NT2/D1 (cell line): ENCODE measurements at regions not wholly inside any gene's neighbourhood (a gene's known extent, or its start where the extent isn't known, plus 50 kb on each side); places are given as distances from the start of the nearest gene placed in this dataset.

Experiments used
- DNase-seq: peaks from one replicate; pipeline ENCODE4 v3.0.0-alpha.2; 2011; ENCODE audit warnings: low read depth, low spot score
- H3K27me3 ChIP-seq: 2 replicates; pipeline ENCODE4 v1.6.0; 2011; ENCODE audit warnings: mild to moderate bottlenecking; ENCODE audit not compliant: insufficient read length, insufficient read depth
- H3K36me3 ChIP-seq: 2 replicates; pipeline ENCODE4 v1.6.1; 2011; ENCODE audit warnings: mild to moderate bottlenecking, low read length, mixed read lengths; ENCODE audit not compliant: insufficient read depth, insufficient read length
- H3K4me1 ChIP-seq: 2 replicates; pipeline ENCODE4 v1.5.1; 2011; ENCODE audit not compliant: insufficient read depth, insufficient read length
- H3K4me3 ChIP-seq: 2 replicates; pipeline ENCODE4 v1.5.1; 2011; ENCODE audit warnings: low read depth; ENCODE audit not compliant: insufficient read length
- H3K9ac ChIP-seq: 2 replicates; pipeline ENCODE4 v1.6.0; 2011; ENCODE audit warnings: low read depth; ENCODE audit not compliant: insufficient read length
- H3K9me3 ChIP-seq: 2 replicates; pipeline ENCODE4 v1.5.1; 2011; ENCODE audit warnings: mild to moderate bottlenecking, low read length; ENCODE audit not compliant: insufficient read depth
- SUZ12 ChIP-seq: IDR thresholded peaks from 2 replicates; pipeline ENCODE4 v1.6.1; 2011; ENCODE audit not compliant: insufficient read length, insufficient read depth; ENCODE audit errors: extremely low read depth
- YY1 ChIP-seq: IDR thresholded peaks from 2 replicates; pipeline ENCODE4 v1.6.1; 2011; ENCODE audit not compliant: insufficient read length, insufficient read depth
- ZNF274 ChIP-seq: IDR thresholded peaks from 2 replicates; pipeline ENCODE4 v1.6.1; 2011; ENCODE audit warnings: mild to moderate bottlenecking, low read depth, low read length

- Histone ChIP-seq H3K9ac (no peak overlapping the region), H3K4me1 (no peaks in the 10 kb centered on the region), H3K9me3 (peaks cover 10% of the 10 kb centered on the region; the same call in 1 of the 2 replicates), H3K4me3 (no peak overlapping the region), H3K27me3 (no peaks in the 10 kb centered on the region), H3K36me3 (no peaks in the 10 kb centered on the region)
- TF ChIP-seq ZNF274 (no peak), SUZ12 (no peak), YY1 (no peak)
- DNase-seq = no peak
These were observed 100.1 kb upstream of the BET1 start for GRCh38 chr7:94104301-94104700.

- H3K4me1 ChIP-seq = no peaks in the 10 kb centered on the region
- TF ChIP-seq SUZ12 (no peak), YY1 (no peak), ZNF274 (no peak)
- no peak for DNase-seq
- H3K9ac ChIP-seq = no peak overlapping the region
- no peak overlapping the region for H3K4me3 ChIP-seq
- no peaks in the 10 kb centered on the region for H3K9me3 ChIP-seq
- no peaks in the 10 kb centered on the region for H3K36me3 ChIP-seq
- H3K27me3 ChIP-seq = no peaks in the 10 kb centered on the region
These were observed 105.4 kb upstream of the BET1 start for GRCh38 chr7:94109556-94109955.

- no peak for DNase-seq
- TF ChIP-seq SUZ12 (no peak), ZNF274 (no peak), YY1 (no peak)
- Histone ChIP-seq H3K9ac (no peak overlapping the region), H3K4me1 (no peaks in the 10 kb centered on the region), H3K4me3 (no peak overlapping the region), H3K27me3 (no peaks in the 10 kb centered on the region), H3K9me3 (no peaks in the 10 kb centered on the region), H3K36me3 (no peaks in the 10 kb centered on the region)
These were observed 106.9 kb upstream of the BET1 start for GRCh38 chr7:94111009-94111408.

- TF ChIP-seq SUZ12 (no peak), ZNF274 (no peak), YY1 (no peak)
- no peak overlapping the region for H3K9ac ChIP-seq
- H3K4me3 ChIP-seq = no peak overlapping the region
- no peaks in the 10 kb centered on the region for H3K4me1 ChIP-seq
- H3K27me3 ChIP-seq = no peaks in the 10 kb centered on the region
- no peaks in the 10 kb centered on the region for H3K36me3 ChIP-seq
- no peak for DNase-seq
- H3K9me3 ChIP-seq = no peaks in the 10 kb centered on the region
These were observed 111.2 kb upstream of the BET1 start for GRCh38 chr7:94115316-94115715.

- Histone ChIP-seq H3K9ac (no peak overlapping the region), H3K4me3 (no peak overlapping the region), H3K27me3 (no peaks in the 10 kb centered on the region), H3K9me3 (no peaks in the 10 kb centered on the region), H3K36me3 (no peaks in the 10 kb centered on the region), H3K4me1 (no peaks in the 10 kb centered on the region)
- DNase-seq = no peak
- TF ChIP-seq YY1 (no peak), SUZ12 (no peak), ZNF274 (no peak)
These were observed 119.0 kb upstream of the BET1 start for GRCh38 chr7:94123136-94123535.

- no peak overlapping the region for H3K4me3 ChIP-seq
- DNase-seq = no peak
- H3K36me3 ChIP-seq = no peaks in the 10 kb centered on the region
- no peak for TF ChIP-seq SUZ12
- TF ChIP-seq YY1 = no peak
- no peak for TF ChIP-seq ZNF274
- H3K9me3 ChIP-seq = no peaks in the 10 kb centered on the region
- H3K9ac ChIP-seq = no peak overlapping the region
- H3K4me1 ChIP-seq = no peaks in the 10 kb centered on the region
- no peaks in the 10 kb centered on the region for H3K27me3 ChIP-seq
These were observed 122.9 kb upstream of the BET1 start for GRCh38 chr7:94127026-94127425.

- Histone ChIP-seq H3K27me3 (no peaks in the 10 kb centered on the region), H3K9me3 (no peaks in the 10 kb centered on the region), H3K9ac (no peak overlapping the region), H3K36me3 (no peaks in the 10 kb centered on the region), H3K4me3 (no peak overlapping the region), H3K4me1 (no peaks in the 10 kb centered on the region)
- no peak for TF ChIP-seq ZNF274
- TF ChIP-seq YY1 = no peak
- TF ChIP-seq SUZ12 = no peak
- DNase-seq = no peak
These were observed 123.9 kb upstream of the BET1 start for GRCh38 chr7:94128072-94128471.

GRCh38 chr7:94129443-94130140 lies 125.4 kb upstream of the BET1 start:
- Histone ChIP-seq H3K9ac (no peak overlapping the region), H3K4me3 (no peak overlapping the region), H3K36me3 (no peaks in the 10 kb centered on the region), H3K4me1 (no peaks in the 10 kb centered on the region), H3K27me3 (no peaks in the 10 kb centered on the region), H3K9me3 (no peaks in the 10 kb centered on the region)
- no peak for TF ChIP-seq ZNF274
- no peak for TF ChIP-seq SUZ12
- TF ChIP-seq YY1 = no peak
- no peak for DNase-seq
